H1 (cell line): ENCODE measurements at regions not wholly inside any gene's neighbourhood (a gene's known extent, or its start where the extent isn't known, plus 50 kb on each side); places are given as distances from the start of the nearest gene placed in this dataset.

Experiments used
- CTCF ChIA-PET: fragments of 300-600 bp; sonication (Branson Sonifier 250); formaldehyde crosslinking; loops from one replicate; lab custom pipeline; 2021; ENCODE audit not compliant: partially characterized antibody; lab: Charles Lee
- POLR2A ChIA-PET: fragments of 300-600 bp; sonication (Branson Sonifier 250); formaldehyde crosslinking; loops from one replicate; lab custom pipeline; 2021; ENCODE audit warnings: inconsistent platforms; ENCODE audit not compliant: partially characterized antibody; lab: Charles Lee
- DNase-seq, 2 experiments: peaks; one replicate each; pipeline versions ENCODE4 v3.0.0 to v3.0.0-alpha.2; 2010 to 2022; ENCODE audit warnings: low spot score in 2 of 2, low read depth in 1 of 2, mixed read lengths in 1 of 2
- FAIRE-seq: peaks from 2 replicates; lab custom pipeline; 2011; peaks lifted over from hg19 to GRCh38; lab: Jason Lieb, UNC
- H2AFZ ChIP-seq: 2 replicates; pipeline ENCODE4 v1.8.1; 2012; ENCODE audit warnings: low read length, inconsistent platforms
- H2AK5ac ChIP-seq: 2 replicates; pipeline ENCODE4 v1.6.1; 2013; ENCODE audit warnings: low read depth, low read length
- H2BK120ac ChIP-seq: replicated peaks from 2 replicates; pipeline ENCODE3; 2013; ENCODE audit warnings: low read depth, low read length, inconsistent platforms
- H2BK12ac ChIP-seq: 2 replicates; pipeline ENCODE4 v1.6.1; 2013; ENCODE audit warnings: low read depth, low read length
- H2BK15ac ChIP-seq: 2 replicates; pipeline ENCODE4 v1.6.1; 2013; ENCODE audit warnings: low read length
- H2BK20ac ChIP-seq: 2 replicates; pipeline ENCODE4 v1.6.1; 2013; ENCODE audit warnings: low read length
- H2BK5ac ChIP-seq: 2 replicates; pipeline ENCODE4 v1.6.1; 2013; ENCODE audit warnings: low read depth, low read length
- H3K14ac ChIP-seq: 2 replicates; pipeline ENCODE4 v1.6.1; 2013; ENCODE audit warnings: inconsistent platforms; ENCODE audit not compliant: insufficient read length
- H3K18ac ChIP-seq: 2 replicates; pipeline ENCODE4 v1.6.1; 2013; ENCODE audit warnings: low read length; ENCODE audit errors: extremely low read depth
- H3K23ac ChIP-seq: 2 replicates; pipeline ENCODE4 v1.6.1; 2013; ENCODE audit warnings: inconsistent platforms; ENCODE audit not compliant: insufficient read length
- H3K23me2 ChIP-seq: 2 replicates; pipeline ENCODE4 v1.6.1; 2013; ENCODE audit warnings: low read depth, low read length
- H3K27ac ChIP-seq: 2 replicates; pipeline ENCODE4 v1.6.1; 2011; ENCODE audit warnings: low read depth, low read length, inconsistent platforms
- H3K27me3 ChIP-seq, 4 experiments: replicated peaks in 1 of 4; 1 replicate in 1 of 4; 2 replicates in 3 of 4; pipeline versions ENCODE4 v1.6.1 to v1.8.1; 2011 to 2013; ENCODE audit warnings: low read length in 3 of 4, mild to moderate bottlenecking in 3 of 4, inconsistent platforms in 2 of 4, mixed read lengths in 2 of 4, moderate library complexity in 1 of 4; ENCODE audit not compliant: control insufficient read depth in 3 of 4, insufficient read depth in 3 of 4; ENCODE audit errors: extremely low read depth in 1 of 4
- H3K36me3 ChIP-seq, 4 experiments: 2 replicates each; pipeline versions ENCODE4 v1.6.1 to v1.8.1; 2011 to 2013; ENCODE audit warnings: mild to moderate bottlenecking in 4 of 4, low read length in 3 of 4, moderate library complexity in 2 of 4, control low read depth in 1 of 4, inconsistent platforms in 1 of 4; ENCODE audit not compliant: insufficient read depth in 4 of 4, control insufficient read depth in 2 of 4
- H3K4ac ChIP-seq: replicated peaks from 2 replicates; pipeline ENCODE3; 2013; ENCODE audit warnings: low read length, low read depth, mixed read lengths, inconsistent platforms; ENCODE audit not compliant: insufficient read length
- H3K4me1 ChIP-seq, 4 experiments: replicated peaks in 1 of 4; 1 replicate in 1 of 4; 2 replicates in 3 of 4; pipeline versions ENCODE4 v1.6.1 to v1.8.1; 2011 to 2013; ENCODE audit warnings: low read length in 3 of 4, inconsistent platforms in 2 of 4, mixed read lengths in 1 of 4; ENCODE audit not compliant: insufficient read depth in 4 of 4, control insufficient read depth in 3 of 4
- H3K4me2 ChIP-seq, 2 experiments: 2 replicates each; pipeline versions ENCODE4 v1.6.1 to v1.8.1; 2011 to 2013; ENCODE audit warnings: low read depth in 2 of 2, low read length in 2 of 2, control low read depth in 1 of 2, inconsistent platforms in 1 of 2, mild to moderate bottlenecking in 1 of 2; ENCODE audit not compliant: insufficient read depth in 1 of 2
- H3K4me3 ChIP-seq, 4 experiments: fragments of 200-600, 300-600 bp in 1 of 4; sonication (generic), shearing (Covaris generic), sonication (Bioruptor Twin) in 1 of 4; 2 replicates each; pipeline versions ENCODE4 v1.5.1 to v1.8.1; 2011 to 2016; ENCODE audit warnings: low read length in 4 of 4, low read depth in 3 of 4, control low read depth in 2 of 4, inconsistent platforms in 2 of 4, mild to moderate bottlenecking in 2 of 4, mixed read lengths in 1 of 4, moderate library complexity in 1 of 4; ENCODE audit not compliant: insufficient read depth in 2 of 4; ENCODE audit errors: extremely low read depth in 1 of 4
- H3K56ac ChIP-seq: replicated peaks from 2 replicates; pipeline ENCODE3; 2013; ENCODE audit warnings: low read depth, mild to moderate bottlenecking, mixed read lengths, low read length, inconsistent platforms; ENCODE audit not compliant: insufficient read length
- H3K79me1 ChIP-seq: 2 replicates; pipeline ENCODE4 v1.6.1; 2013; ENCODE audit warnings: low read depth, low read length, control low read depth
- H3K79me2 ChIP-seq, 2 experiments: 2 replicates each; pipeline versions ENCODE4 v1.6.1 to v1.8.1; 2012 to 2013; ENCODE audit warnings: low read length in 2 of 2, mild to moderate bottlenecking in 2 of 2, inconsistent platforms in 1 of 2; ENCODE audit not compliant: insufficient read depth in 2 of 2, control insufficient read depth in 1 of 2
- H3K9ac ChIP-seq, 4 experiments: replicated peaks in 1 of 4; 1 replicate in 1 of 4; 2 replicates in 3 of 4; pipeline versions ENCODE4 v1.6.1 to v1.8.1; 2011 to 2013; ENCODE audit warnings: low read depth in 3 of 4, low read length in 3 of 4, control low read depth in 2 of 4, mild to moderate bottlenecking in 2 of 4, moderate library complexity in 2 of 4, inconsistent platforms in 1 of 4; ENCODE audit errors: extremely low read depth in 1 of 4
- H3K9me3 ChIP-seq, 2 experiments: 2 replicates each; pipeline versions ENCODE4 v1.6.1 to v1.8.1; 2012 to 2013; ENCODE audit warnings: mild to moderate bottlenecking in 2 of 2, moderate library complexity in 2 of 2, control low read depth in 1 of 2, inconsistent platforms in 1 of 2, low read depth in 1 of 2, low read length in 1 of 2, mixed read lengths in 1 of 2; ENCODE audit not compliant: insufficient read depth in 2 of 2
- H4K20me1 ChIP-seq, 2 experiments: replicated peaks in 1 of 2; 2 replicates each; pipeline versions ENCODE3 to v1.8.1; 2011 to 2013; ENCODE audit warnings: inconsistent platforms in 2 of 2, low read length in 2 of 2, mild to moderate bottlenecking in 1 of 2; ENCODE audit not compliant: insufficient read depth in 2 of 2, control insufficient read depth in 1 of 2
- H4K5ac ChIP-seq: 2 replicates; pipeline ENCODE4 v1.6.1; 2013; ENCODE audit warnings: low read length, low read depth, mixed read lengths, inconsistent platforms; ENCODE audit not compliant: insufficient read length
- H4K8ac ChIP-seq: 2 replicates; pipeline ENCODE4 v1.8.0; 2013; ENCODE audit warnings: mild to moderate bottlenecking, moderate library complexity, low read length, inconsistent platforms; ENCODE audit not compliant: insufficient read depth; ENCODE audit errors: extremely low read depth
- H4K91ac ChIP-seq: replicated peaks from 2 replicates; pipeline ENCODE3; 2013; ENCODE audit warnings: low read length, mixed read lengths, inconsistent platforms; ENCODE audit not compliant: insufficient read length
- BACH1 ChIP-seq: IDR thresholded peaks from 2 replicates; pipeline ENCODE4 v1.6.1; 2012; ENCODE audit warnings: low read length, improper control_type of control experiment
- CEBPB ChIP-seq: IDR thresholded peaks from 2 replicates; pipeline ENCODE4 v1.6.1; 2012; ENCODE audit warnings: low read depth, low read length
- CHD1 ChIP-seq: IDR thresholded peaks from 2 replicates; pipeline ENCODE4 v1.6.1; 2012; ENCODE audit warnings: low read depth, low read length, improper control_type of control experiment
- GTF2F1 ChIP-seq: IDR thresholded peaks from 2 replicates; pipeline ENCODE4 v1.6.1; 2012; ENCODE audit warnings: low read depth, low read length, improper control_type of control experiment, borderline replicate concordance
- RFX5 ChIP-seq: IDR thresholded peaks from 2 replicates; pipeline ENCODE4 v1.6.1; 2011; ENCODE audit warnings: low read depth, low read length, improper control_type of control experiment, borderline replicate concordance
- SIN3A ChIP-seq, 2 experiments: IDR thresholded peaks in 1 of 2; conservative IDR thresholded peaks in 1 of 2; 2 replicates each; pipeline ENCODE4 v1.6.1; 2011 to 2012; ENCODE audit warnings: low read length in 2 of 2, improper control_type of control experiment in 1 of 2, low read depth in 1 of 2, mild to moderate bottlenecking in 1 of 2
- TEAD4 ChIP-seq: IDR thresholded peaks from 2 replicates; pipeline ENCODE4 v1.6.1; 2012; ENCODE audit warnings: low read depth, low read length, inconsistent platforms, mixed read lengths
- WGBS, 2 experiments: shearing (Covaris generic) in 1 of 2; methylation state at CpG; one replicate each; pipeline versions ENCODE4 v1.1.6 to v1.1.7; 2013 to 2015; ENCODE audit warnings: low lambda C conversion rate in 2 of 2, mixed read lengths in 2 of 2, inconsistent platforms in 1 of 2, low coverage in 1 of 2, missing lambda C conversion rate in 1 of 2; ENCODE audit not compliant: insufficient replicate concordance in 2 of 2, insufficient coverage in 1 of 2, insufficient read length in 1 of 2; ENCODE audit errors: extremely low coverage in 1 of 2, missing lambda C conversion rate in 1 of 2; 5-methylcytosine and 5-hydroxymethylcytosine counted together
- TF ChIP-seq, protein P1 (sequence below): IDR thresholded peaks from 2 replicates; pipeline ENCODE4 v1.6.1; 2012; ENCODE audit warnings: inconsistent platforms

DNA sequence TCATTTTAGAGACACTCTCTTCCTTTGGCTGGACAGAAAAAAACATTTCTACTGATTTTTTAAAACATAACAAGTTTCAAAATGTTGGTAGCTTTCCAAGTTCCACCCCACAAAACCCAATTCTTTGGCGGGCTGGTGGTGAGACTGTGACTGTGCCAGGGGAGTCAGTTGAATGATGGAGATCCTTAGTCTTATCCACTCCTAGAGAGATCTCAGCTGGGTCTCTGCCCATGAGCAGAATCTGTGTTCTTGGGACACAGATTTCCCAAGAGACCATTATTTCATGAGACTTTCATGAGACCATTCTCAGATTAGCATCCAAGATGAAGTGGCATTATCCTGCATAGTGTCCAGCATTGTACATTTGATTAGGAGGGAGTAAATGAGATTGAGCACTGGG, 135.1 kb upstream of the NPHP3 start:
- Histone ChIP-seq H3K4me3 (no peak overlapping the region), H3K56ac (no peak overlapping the region), H4K5ac (no peak overlapping the region), H4K20me1 (no peaks in the 10 kb centered on the region), H3K4me1 (no peaks in the 10 kb centered on the region), H3K23me2 (no peaks in the 10 kb centered on the region; the same call in 1 of the 2 replicates), H2AK5ac (no peak overlapping the region), H3K27ac (no peak overlapping the region), H3K9me3 (no peaks in the 10 kb centered on the region), H2AFZ (no peak overlapping the region), H2BK120ac (no peak overlapping the region), H3K23ac (no peak overlapping the region), H3K27me3 (no peaks in the 10 kb centered on the region), H3K4me2 (no peak overlapping the region), H3K79me1 (no peaks in the 10 kb centered on the region), H3K18ac (no peak overlapping the region), H2BK20ac (no peak overlapping the region), H3K4ac (no peak overlapping the region), H2BK15ac (no peak overlapping the region), H3K14ac (no peak overlapping the region), H4K91ac (no peak overlapping the region), H2BK12ac (no peak overlapping the region), H4K8ac (no peak overlapping the region), H3K79me2 (no peaks in the 10 kb centered on the region), H3K9ac (no peak overlapping the region), H2BK5ac (no peak overlapping the region), H3K36me3 (no peaks in the 10 kb centered on the region)
- WGBS, 2 experiments: 91% methylated on average over 1 of the region's 1 CpG; no CpG with 5 or more reads in 1 of the 2 experiments
- POLR2A ChIA-PET: no interaction called here
- no peak for FAIRE-seq
- TF ChIP-seq GTF2F1 (no peak), CHD1 (no peak), SIN3A (conservative IDR thresholded peaks at IDR 0.05 in 1 of 2, IDR thresholded peaks at IDR 0.05 in 1 of 2; ENCODE audit: low read depth in 1 of 2, low read length in 2 of 2) (no peak), CEBPB (no peak), RFX5 (no peak), BACH1 (no peak), TEAD4 (no peak)
- TF ChIP-seq, protein P1, sequence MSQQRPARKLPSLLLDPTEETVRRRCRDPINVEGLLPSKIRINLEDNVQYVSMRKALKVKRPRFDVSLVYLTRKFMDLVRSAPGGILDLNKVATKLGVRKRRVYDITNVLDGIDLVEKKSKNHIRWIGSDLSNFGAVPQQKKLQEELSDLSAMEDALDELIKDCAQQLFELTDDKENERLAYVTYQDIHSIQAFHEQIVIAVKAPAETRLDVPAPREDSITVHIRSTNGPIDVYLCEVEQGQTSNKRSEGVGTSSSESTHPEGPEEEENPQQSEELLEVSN: no peak
- CTCF ChIA-PET: no interaction called here
- no peak for DNase-seq
